HG03354 (cell line): ENCODE measurements at regions not wholly inside any gene's neighbourhood (a gene's known extent, or its start where the extent isn't known, plus 50 kb on each side); places are given as distances from the start of the nearest gene placed in this dataset.

Experiments
- ATAC-seq: cut with Tn5 transposase; IDR thresholded peaks from one replicate; pipeline ENCODE4 v1.9.1; 2021; ENCODE audit warnings: mild to moderate bottlenecking; ENCODE audit not compliant: unreplicated experiment, poor library complexity, severe bottlenecking

- no peak for ATAC-seq
Measured at GRCh38 chr6:114446342-114446741, 103.5 kb upstream of the HS3ST5 start.

DNA sequence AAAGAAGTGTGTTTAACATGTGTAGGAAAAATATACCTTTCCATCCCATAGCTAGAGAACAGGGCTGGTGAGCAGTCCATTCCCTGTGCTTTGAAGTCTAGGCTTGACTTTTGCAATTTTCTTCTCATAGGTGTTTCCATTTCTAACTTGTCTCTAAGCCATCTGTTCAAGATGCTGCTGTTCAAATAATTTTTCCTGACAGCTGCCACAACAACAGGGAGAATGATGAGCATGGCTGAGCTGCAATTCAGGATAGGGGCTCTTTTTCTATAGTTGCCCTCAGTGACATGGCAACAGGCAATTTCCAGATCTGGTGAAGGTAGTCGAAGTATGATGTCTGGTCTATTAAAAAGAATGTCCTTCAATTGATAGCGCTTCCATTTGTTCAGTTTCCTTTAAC lies 103.0 kb upstream of the HS3ST5 start:
- ATAC-seq, result no peak

DNA sequence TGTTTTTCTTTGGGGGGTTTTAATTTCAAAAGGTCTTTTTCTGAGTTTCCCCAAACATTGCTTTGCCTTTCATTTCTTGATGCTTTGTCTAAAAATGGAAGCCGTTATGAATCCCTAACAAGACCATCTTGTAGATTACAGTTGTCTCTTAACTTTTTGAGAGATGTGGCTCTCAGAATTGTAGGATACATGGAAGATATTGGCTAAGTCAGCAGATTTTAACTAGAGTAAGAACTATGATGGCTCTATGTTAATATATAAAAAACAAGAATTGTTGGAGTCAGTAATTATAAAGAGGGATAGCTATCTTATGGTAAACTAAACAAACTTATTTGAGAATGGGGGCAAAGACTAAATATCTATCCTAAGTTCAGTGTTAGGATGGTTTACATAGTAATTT lies 96.6 kb upstream of the HS3ST5 start:
- no peak for ATAC-seq

DNA sequence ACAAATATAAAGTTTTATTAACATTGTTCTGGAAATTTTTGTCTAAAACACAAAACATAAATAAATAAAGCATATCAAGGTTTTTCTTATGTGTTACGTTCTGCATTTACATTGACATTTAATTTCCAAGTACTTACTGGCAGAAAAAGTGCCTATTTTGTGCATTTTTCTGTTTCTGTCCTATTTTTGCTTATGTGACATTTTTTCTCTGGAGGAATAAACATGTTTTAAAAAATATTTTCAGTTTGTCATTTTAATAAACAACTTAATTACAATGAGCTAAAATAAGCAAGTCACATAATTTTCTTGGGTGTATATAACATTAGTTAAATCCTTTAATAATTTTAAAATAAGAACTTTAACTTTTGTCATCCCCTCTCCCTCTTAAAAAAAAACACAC lies 94.4 kb upstream of the HS3ST5 start:
- no peak for ATAC-seq

GRCh38 chr6:114436691-114437090 lies 93.9 kb upstream of the HS3ST5 start:
- no peak for ATAC-seq

DNA sequence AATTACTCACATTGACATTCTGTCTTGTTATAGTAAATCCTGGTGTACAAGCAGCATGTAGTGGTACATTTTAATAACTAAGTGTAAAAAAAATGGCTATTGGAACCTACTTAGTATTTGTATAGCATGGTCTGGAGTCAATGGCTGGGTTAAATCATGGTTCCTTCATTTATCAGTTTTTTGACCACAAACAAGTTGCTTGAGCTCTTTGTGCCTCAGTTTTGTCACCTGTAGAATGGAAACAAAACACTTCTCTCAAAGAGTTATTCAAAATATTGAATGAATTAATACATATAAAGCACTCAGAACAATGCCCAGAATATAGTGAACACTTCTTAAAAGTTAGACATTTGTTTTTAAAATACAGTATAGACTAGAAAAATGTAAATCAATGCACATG lies 93.2 kb upstream of the HS3ST5 start:
- no peak for ATAC-seq

GRCh38 chr6:114432400-114432799 lies 89.6 kb upstream of the HS3ST5 start:
- no peak for ATAC-seq

DNA sequence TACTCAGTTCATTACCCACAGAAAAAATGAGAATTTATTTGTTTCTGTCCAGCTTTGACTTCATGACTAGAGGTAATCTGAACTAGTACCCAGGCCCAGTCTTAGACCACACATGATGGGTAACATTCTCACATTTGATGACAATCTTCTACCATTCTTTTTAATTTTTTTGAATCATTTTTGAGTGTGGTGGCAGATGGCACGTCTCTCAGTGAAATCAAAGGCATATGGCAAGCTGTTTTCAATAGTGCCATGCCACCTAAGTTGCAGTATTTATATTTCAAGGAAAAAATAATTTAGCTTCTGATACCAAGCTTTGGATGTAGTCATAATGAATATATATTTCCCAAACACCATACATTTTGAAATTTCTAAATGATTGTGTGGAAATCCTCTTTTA lies 88.8 kb upstream of the HS3ST5 start:
- ATAC-seq, result no peak

DNA sequence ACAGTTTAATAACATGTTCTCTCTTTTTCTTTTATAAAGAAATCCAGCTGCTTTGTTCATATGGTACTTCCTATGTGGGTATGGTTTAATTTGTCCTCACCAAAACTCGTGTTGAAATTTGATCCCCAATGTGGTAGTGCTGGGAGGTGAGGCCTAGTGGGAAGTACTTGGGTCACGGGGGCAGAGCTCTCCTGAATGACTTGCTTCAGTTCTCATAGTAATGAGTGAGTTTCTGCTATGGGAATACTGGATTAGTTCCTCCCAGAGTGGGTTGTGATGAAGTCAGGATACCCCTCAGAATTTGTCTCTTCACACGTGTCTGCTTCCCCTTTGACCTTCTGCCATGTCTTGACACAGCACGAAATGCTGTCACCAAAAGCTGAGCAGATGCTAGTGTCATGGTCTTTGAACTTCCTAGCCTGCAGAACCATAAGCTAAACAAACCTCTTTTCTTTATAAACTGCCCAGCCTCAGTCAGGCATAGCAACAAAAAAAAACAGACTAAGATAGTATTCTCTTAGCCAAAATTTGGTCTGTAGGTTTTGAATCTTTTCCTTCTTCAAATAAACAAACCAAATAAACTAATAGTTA lies 87.8 kb upstream of the HS3ST5 start:
- no peak for ATAC-seq

DNA sequence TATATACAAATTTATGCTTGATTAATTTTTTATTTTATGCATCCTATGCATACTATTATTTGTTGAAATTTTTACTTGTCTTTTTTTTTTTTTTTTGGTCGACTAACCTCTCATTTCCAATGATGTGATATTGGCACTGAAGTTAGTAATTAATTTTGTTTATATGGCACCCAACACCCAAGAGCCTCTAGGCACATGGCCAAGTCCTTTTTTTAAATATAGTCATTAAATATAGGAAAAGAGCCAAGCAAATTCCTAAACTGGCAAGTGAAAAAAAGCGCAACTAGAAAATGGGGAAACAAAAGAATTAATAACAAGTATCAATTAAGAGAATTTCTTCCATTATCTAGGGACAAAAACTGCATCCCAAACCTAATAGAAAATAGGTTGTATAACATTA lies 85.5 kb upstream of the HS3ST5 start:
- ATAC-seq, result no peak

DNA sequence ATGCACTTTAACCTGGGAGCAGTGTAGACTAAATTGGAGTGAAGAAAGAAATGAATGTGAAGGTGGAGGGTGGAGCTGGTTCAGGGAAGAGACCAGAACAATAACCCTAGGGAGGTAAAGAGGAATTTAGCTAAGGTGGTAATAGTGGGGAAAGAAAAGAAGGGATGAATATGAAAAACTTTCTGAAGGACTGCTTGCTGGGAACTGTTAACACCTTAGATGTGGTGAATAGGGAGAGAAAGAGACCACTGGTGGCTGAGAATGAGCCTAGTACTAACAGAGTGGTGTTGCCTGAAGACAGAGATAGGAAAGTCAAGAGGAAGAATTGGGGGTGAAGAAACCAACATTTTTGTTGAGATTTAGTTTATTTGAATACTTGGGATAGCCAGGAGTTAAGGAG lies 78.4 kb upstream of the HS3ST5 start:
- no peak for ATAC-seq

- peak; percentile 96 for ATAC-seq
Measured at GRCh38 chr6:114419175-114419574, 76.4 kb upstream of the HS3ST5 start.

- ATAC-seq, result no peak
Measured at GRCh38 chr6:114418304-114418972, 75.6 kb upstream of the HS3ST5 start.

- no peak for ATAC-seq
Measured at GRCh38 chr6:114407426-114408035, 64.7 kb upstream of the HS3ST5 start.

DNA sequence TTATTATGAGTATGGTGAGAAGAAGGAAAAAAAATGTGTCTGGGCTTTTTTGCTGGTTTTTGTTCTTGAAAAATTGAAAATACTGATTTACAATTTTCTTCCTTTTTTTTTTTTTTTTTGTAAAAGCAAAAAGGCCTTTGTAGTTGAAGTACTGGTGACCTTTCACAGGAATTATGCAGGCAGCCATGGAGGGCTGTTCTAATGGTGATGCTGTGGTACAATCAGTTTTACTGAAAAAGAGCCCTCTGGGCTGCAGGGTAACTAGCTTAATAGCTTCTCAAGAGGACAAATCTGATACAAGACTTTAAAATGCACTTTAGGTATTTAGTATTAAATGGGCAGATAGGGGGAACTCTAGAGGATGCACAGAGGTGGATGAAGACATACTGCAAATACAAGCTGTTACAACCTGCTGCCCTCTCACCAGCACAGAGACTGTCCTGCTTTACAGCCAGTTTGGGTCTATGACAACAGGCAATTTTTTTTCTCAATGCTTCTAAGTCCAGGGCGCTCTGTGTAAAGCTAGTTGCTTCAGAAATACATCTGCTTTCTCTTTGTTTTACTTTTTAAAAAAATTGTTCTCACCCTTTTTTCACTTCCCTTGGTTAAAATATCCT lies 61.6 kb upstream of the HS3ST5 start:
- ATAC-seq, result no peak

GRCh38 chr6:114403858-114404257 lies 61.0 kb upstream of the HS3ST5 start:
- no peak for ATAC-seq

DNA sequence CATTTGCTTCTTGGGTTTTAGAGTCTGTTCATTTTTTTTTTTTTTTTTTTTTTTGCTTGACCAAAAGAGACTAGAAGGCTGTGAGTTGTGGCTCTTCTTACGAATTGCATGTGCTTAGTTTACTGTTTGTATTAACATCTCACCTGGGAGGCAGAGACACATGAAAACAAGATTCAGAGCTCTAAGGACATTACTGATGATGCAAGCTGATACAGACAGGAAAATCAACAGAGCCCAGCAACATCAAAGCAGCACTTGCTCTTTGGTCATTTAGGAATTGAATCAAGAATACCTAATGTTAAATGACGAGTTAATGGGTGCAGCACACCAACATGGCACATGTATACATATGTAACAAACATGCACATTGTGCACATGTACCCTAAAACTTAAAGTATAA lies 55.7 kb upstream of the HS3ST5 start:
- no peak for ATAC-seq
